CD4-positive, CD25-positive, alpha-beta regulatory T cell (primary cell): ENCODE measurements at regions not wholly inside any gene's neighbourhood (a gene's known extent, or its start where the extent isn't known, plus 50 kb on each side); places are given as distances from the start of the nearest gene placed in this dataset.

Experiments used
- ATAC-seq, 2 donors: fragments of 150-1000 bp; cut with Tn5 transposase; one replicate each; pipeline ENCODE4 v1.10.0; 2021; ENCODE audit warnings: low read depth in 2 of 2, moderate number of reproducible peaks in 2 of 2, moderate library complexity in 1 of 2
- DNase-seq, 3 donors: peaks; one replicate each; pipeline versions ENCODE4 v3.0.0 to v3.0.0-alpha.2; 2012 to 2022; ENCODE audit warnings: mixed read lengths in 1 of 3
- H3K27ac ChIP-seq: one replicate; pipeline ENCODE4 v1.7.0; 2013; ENCODE audit warnings: mild to moderate bottlenecking, low read length; ENCODE audit not compliant: insufficient read depth, poor library complexity, severe bottlenecking
- H3K27me3 ChIP-seq: one replicate; pipeline ENCODE4 v1.7.0; 2013; ENCODE audit warnings: low read length; ENCODE audit not compliant: control insufficient read depth, insufficient read depth
- H3K36me3 ChIP-seq: one replicate; pipeline ENCODE4 v1.7.0; 2013; ENCODE audit warnings: mild to moderate bottlenecking, low read length, moderate library complexity; ENCODE audit not compliant: control insufficient read depth, insufficient read depth
- H3K4me1 ChIP-seq: 2 replicates; pipeline ENCODE4 v1.7.0; 2013; ENCODE audit warnings: mild to moderate bottlenecking, low read length; ENCODE audit not compliant: insufficient read depth, control insufficient read depth, poor library complexity, severe bottlenecking
- H3K4me3 ChIP-seq: one replicate; pipeline ENCODE4 v1.7.0; 2013; ENCODE audit warnings: low read depth, mild to moderate bottlenecking, low read length, moderate library complexity
- H3K9me3 ChIP-seq, 2 experiments: 1 replicate in 1 of 2; 2 replicates in 1 of 2; pipeline ENCODE4 v1.7.0; 2013; ENCODE audit warnings: low read length in 2 of 2, mild to moderate bottlenecking in 1 of 2, moderate library complexity in 1 of 2; ENCODE audit not compliant: control insufficient read depth in 2 of 2
- H3K27ac Mint-ChIP-seq, 3 donors: one replicate each; pipeline ENCODE4 v1.8.0; 2020 to 2022; ENCODE audit warnings: mild to moderate bottlenecking in 3 of 3, mixed read lengths in 3 of 3, moderate library complexity in 2 of 3
- H3K27me3 Mint-ChIP-seq: one replicate; pipeline ENCODE4 v1.8.0; 2022; ENCODE audit warnings: mild to moderate bottlenecking, mixed read lengths
- H3K36me3 Mint-ChIP-seq: one replicate; pipeline ENCODE4 v1.8.0; 2020; ENCODE audit warnings: mixed read lengths
- H3K4me1 Mint-ChIP-seq, 4 donors: one replicate each; pipeline ENCODE4 v1.8.0; 2020 to 2022; ENCODE audit warnings: mixed read lengths in 4 of 4, mild to moderate bottlenecking in 1 of 4
- H3K4me3 Mint-ChIP-seq, 4 donors: one replicate each; pipeline ENCODE4 v1.8.0; 2020 to 2022; ENCODE audit warnings: mild to moderate bottlenecking in 4 of 4, mixed read lengths in 4 of 4, moderate library complexity in 3 of 4
- H3K9me3 Mint-ChIP-seq, 7 donors: one replicate each; pipeline ENCODE4 v1.8.0; 2020 to 2022; ENCODE audit warnings: mixed read lengths in 7 of 7, mild to moderate bottlenecking in 3 of 7, moderate library complexity in 2 of 7

DNA sequence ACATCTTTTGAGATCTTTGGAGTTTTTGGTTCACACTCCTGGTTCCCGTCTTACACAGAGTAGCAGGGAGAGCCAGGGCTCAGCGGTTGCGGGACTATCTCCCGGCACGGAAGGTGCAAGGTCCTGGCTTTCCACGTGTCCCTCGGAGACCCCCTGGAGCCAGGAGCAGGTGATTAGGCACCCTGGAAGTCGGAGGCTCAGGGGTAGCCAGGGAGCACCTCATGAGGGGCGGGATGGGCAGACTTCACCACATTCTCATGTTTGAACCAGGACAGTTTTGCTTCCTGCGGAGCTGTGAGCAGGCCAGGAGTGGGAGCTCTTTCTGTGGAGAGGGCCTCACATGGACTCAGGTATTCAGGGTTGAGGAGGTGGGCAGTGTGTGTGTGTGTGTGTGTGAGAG is 273.7 kb upstream of the IRX1 start:
- Histone ChIP-seq H3K4me1 (no peaks in the 10 kb centered on the region), H3K4me3 (no peak overlapping the region), H3K27me3 (no peaks in the 10 kb centered on the region), H3K9me3 (no peaks in the 10 kb centered on the region), H3K36me3 (no peaks in the 10 kb centered on the region), H3K27ac (no peak overlapping the region)
- Mint-ChIP-seq H3K27me3 (no peaks in the 10 kb centered on the region), H3K4me1 (no peaks in the 10 kb centered on the region), H3K36me3 (no peaks in the 10 kb centered on the region), H3K9me3 (peaks cover 0 to 7% (median 2%) of the 10 kb centered on the region in 7 donors), H3K27ac (no peak overlapping the region), H3K4me3 (no peak overlapping the region)
- DNase-seq: no peak
- ATAC-seq: no peak

DNA sequence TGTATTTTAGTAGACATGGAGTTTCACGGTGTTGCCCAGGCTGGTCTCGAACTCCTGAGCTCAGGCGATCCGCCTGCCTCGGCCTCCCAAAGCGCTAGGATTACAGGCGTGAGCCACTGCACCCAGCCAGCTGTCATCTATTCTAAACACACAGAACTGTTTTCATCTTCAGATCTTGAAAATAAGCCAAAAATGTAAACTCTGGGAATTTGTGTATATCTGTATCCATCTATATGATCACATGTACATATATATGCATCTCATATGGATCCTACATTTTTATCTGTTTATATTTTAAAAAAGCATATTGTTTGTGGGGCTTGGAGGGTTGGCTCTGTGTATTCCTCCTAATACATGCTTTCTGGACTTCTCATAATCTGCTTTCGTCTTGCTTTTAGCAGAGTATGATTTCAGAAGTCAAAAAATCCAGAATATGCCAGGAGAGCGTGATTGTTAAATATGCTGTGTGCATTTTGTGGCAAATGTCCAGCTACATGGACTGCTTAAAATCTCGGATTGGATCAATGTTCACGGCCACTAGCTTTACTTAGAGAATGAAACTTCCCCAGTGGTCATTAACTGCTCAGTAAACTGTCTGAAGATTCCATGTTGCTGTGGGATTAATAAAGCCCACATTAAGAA is 274.4 kb upstream of the IRX1 start:
- no peaks in the 10 kb centered on the region for H3K4me1 Mint-ChIP-seq
- no peak overlapping the region for H3K4me3 ChIP-seq
- H3K9me3 Mint-ChIP-seq: peaks cover 0 to 4% (median 2%) of the 10 kb centered on the region in 7 donors
- DNase-seq (no peak), ATAC-seq (no peak)
- no peaks in the 10 kb centered on the region for H3K27me3 Mint-ChIP-seq
- H3K27ac ChIP-seq: no peak overlapping the region
- no peaks in the 10 kb centered on the region for H3K27me3 ChIP-seq
- H3K36me3 Mint-ChIP-seq: no peaks in the 10 kb centered on the region
- H3K9me3 ChIP-seq: no peaks in the 10 kb centered on the region
- H3K36me3 ChIP-seq: no peaks in the 10 kb centered on the region
- H3K4me3 Mint-ChIP-seq: no peak overlapping the region
- H3K27ac Mint-ChIP-seq: no peak overlapping the region
- no peaks in the 10 kb centered on the region for H3K4me1 ChIP-seq

DNA sequence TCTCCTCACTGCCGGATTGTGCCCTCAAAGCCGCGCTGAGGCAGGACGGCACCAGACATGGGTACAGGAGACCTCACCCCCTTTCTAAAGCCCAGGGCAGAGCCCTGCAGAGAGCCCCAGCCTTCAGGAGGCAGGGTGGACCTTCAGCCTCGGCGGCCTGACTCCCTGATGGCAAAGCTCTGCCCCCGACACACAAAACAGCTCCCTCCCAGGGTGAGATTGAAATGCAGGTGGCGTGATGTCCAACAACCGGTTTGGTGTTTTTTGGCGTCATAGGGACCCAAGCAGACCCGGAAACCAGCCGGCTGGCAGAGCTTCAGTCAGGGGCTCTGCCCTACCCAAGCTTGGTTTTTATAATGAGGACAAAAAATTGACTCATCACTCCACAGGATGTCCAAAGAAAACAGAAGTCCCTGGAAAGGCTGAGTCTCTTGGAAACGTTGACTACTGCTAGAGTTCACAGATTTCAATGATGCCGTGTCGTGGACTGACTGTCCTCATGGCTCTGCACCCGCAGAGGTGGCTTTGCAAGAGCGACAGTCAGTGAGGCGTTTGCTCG is 275.2 kb upstream of the IRX1 start:
- Mint-ChIP-seq H3K4me3 (no peak overlapping the region), H3K36me3 (no peaks in the 10 kb centered on the region), H3K27me3 (no peaks in the 10 kb centered on the region), H3K9me3 (peaks cover under 1 to 6% (median 4%) of the 10 kb centered on the region in 7 donors), H3K27ac (no peak overlapping the region), H3K4me1 (no peaks in the 10 kb centered on the region)
- no peak overlapping the region for H3K27ac ChIP-seq
- H3K9me3 ChIP-seq: no peaks in the 10 kb centered on the region
- no peak overlapping the region for H3K4me3 ChIP-seq
- DNase-seq (no peak), ATAC-seq (no peak)
- no peaks in the 10 kb centered on the region for H3K36me3 ChIP-seq
- H3K4me1 ChIP-seq: no peaks in the 10 kb centered on the region
- H3K27me3 ChIP-seq: no peaks in the 10 kb centered on the region

DNA sequence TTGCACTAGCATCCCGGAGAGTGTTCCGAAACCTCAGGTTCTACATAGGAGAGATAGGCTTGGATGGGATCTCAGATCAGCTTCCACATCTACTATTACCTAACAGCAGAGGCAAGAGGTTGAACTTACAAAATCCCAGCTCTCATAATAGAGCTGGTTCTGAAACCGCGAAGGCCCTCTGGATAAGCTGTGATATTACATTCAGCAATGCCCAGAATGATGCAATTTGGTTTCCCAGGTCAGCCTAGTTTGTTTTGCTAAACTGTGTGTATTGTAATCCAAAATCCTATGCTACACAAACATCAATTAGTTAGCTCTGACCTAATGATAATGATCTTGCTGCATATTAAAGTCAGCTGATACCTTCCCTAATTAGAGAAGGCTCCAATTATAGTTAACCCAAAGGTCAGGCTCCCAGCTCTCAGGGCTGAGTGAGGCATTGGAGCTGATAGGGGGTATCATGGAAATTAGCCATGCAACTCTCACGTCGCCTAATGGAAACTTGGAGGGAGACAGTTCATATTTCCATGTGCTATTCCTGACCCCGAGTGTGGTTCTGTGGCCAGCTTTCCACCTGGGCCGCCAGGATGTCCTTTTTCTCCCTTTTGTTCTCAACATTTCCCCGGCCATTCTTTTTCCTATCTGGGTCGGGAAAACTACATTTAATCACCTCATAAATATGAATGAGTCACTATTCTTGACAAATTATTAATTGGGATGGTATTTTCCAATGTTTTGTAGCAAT is 278.4 kb upstream of the IRX1 start:
- H3K4me1 ChIP-seq: no peaks in the 10 kb centered on the region
- no peaks in the 10 kb centered on the region for H3K27me3 Mint-ChIP-seq
- ATAC-seq: no peak

DNA sequence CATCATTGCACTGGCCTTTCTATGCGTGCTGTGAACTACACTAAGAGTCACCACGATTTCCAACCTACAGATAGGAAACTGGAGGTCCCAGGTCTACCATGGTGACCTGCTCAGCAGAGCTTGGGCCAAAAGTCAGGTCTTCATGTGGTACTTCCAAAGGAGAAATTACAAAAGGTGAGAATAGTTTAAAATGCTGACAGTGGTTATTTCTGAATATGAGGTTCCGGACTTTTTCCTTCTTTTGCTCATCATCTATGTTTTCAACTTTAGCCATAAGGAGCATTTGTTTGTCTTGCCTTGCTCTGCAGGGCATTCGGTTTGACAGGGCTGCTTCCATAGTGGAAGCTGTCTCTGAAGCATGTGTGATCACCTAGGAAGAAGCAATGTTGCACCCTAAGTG is 282.1 kb upstream of the IRX1 start:
- DNase-seq: no peak
- H3K36me3 Mint-ChIP-seq: no peaks in the 10 kb centered on the region
- Histone ChIP-seq H3K27me3 (no peaks in the 10 kb centered on the region), H3K27ac (no peak overlapping the region), H3K4me3 (no peak overlapping the region), H3K36me3 (no peaks in the 10 kb centered on the region), H3K4me1 (no peaks in the 10 kb centered on the region), H3K9me3 (peaks cover 2 to 5% of the 10 kb centered on the region in 2 experiments)
- no peak overlapping the region for H3K4me3 Mint-ChIP-seq
- H3K27me3 Mint-ChIP-seq: no peaks in the 10 kb centered on the region
- no peaks in the 10 kb centered on the region for H3K4me1 Mint-ChIP-seq
- peaks cover 3 to 11% (median 8%) of the 10 kb centered on the region in 7 donors for H3K9me3 Mint-ChIP-seq
- ATAC-seq: no peak
- H3K27ac Mint-ChIP-seq: no peak overlapping the region

More for the DNA sequence above, 278.4 kb upstream of the IRX1 start:
- DNase-seq: no peak
- Histone ChIP-seq H3K27me3 (no peaks in the 10 kb centered on the region), H3K27ac (no peak overlapping the region), H3K36me3 (no peaks in the 10 kb centered on the region), H3K9me3 (peaks cover 2 to 5% of the 10 kb centered on the region in 2 experiments), H3K4me3 (no peak overlapping the region)
- Mint-ChIP-seq H3K4me3 (no peak overlapping the region), H3K36me3 (no peaks in the 10 kb centered on the region), H3K27ac (no peak overlapping the region), H3K9me3 (peaks cover 1 to 8% (median 6%) of the 10 kb centered on the region in 7 donors), H3K4me1 (no peaks in the 10 kb centered on the region)

DNA sequence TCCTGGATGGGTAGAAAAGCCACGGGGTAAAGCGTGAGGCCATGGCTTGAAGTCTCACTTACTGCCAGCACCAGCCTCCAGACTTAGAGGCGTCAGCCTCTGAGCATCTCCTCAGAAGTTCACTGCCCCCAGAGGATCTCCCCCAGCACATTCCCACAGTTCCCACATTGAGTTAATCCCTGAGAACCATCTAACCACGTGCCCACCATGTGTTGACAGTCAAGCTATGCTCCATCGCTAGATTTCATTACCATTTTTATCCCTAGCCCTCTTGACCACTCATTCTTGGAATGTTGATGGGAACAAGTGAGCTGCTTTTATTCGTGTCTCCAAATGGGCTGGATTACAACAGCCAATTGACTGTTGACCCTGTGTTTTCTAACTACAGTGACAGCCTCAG is 283.3 kb upstream of the IRX1 start:
- Mint-ChIP-seq H3K9me3 (peaks cover 3 to 13% (median 8%) of the 10 kb centered on the region in 7 donors), H3K27me3 (no peaks in the 10 kb centered on the region), H3K36me3 (no peaks in the 10 kb centered on the region), H3K4me3 (no peak overlapping the region), H3K27ac (no peak overlapping the region), H3K4me1 (no peaks in the 10 kb centered on the region)
- Histone ChIP-seq H3K9me3 (peaks cover 2 to 5% of the 10 kb centered on the region in 2 experiments), H3K4me3 (no peak overlapping the region), H3K36me3 (no peaks in the 10 kb centered on the region), H3K27ac (no peak overlapping the region), H3K4me1 (no peaks in the 10 kb centered on the region), H3K27me3 (no peaks in the 10 kb centered on the region)
- no peak for ATAC-seq
- DNase-seq: no peak

DNA sequence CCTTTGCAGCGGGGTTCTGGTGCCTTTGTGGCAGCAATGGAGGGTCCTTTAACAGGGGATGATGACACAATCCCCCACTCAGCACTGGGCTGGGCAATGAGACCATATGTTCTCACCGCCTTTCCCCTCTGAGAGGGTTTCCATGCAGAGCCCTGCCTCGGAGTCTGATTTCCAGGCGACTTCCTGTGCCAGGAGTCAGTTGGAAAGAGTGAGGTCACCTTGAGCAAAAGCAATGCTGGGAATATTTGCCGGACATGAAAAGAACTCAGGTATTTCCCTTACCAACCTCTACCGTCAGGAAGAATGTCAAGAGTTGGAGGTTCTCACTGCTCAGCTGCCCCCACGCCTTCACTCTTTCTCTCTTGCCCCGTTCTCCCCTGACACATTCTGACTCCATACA is 284.2 kb upstream of the IRX1 start:
- Histone ChIP-seq H3K4me1 (no peaks in the 10 kb centered on the region), H3K4me3 (no peak overlapping the region), H3K9me3 (peaks cover 2 to 5% of the 10 kb centered on the region in 2 experiments), H3K27ac (no peak overlapping the region), H3K36me3 (no peaks in the 10 kb centered on the region), H3K27me3 (no peaks in the 10 kb centered on the region)
- Mint-ChIP-seq H3K27ac (no peak overlapping the region), H3K36me3 (no peaks in the 10 kb centered on the region), H3K4me1 (no peaks in the 10 kb centered on the region), H3K9me3 (peaks cover 3 to 15% (median 8%) of the 10 kb centered on the region in 7 donors), H3K4me3 (peak overlapping the region in 1 of 4 donors; percentile 21), H3K27me3 (no peaks in the 10 kb centered on the region)
- ATAC-seq (no peak), DNase-seq (no peak)
